Thoracic aorta (tissue), 2 donors: ENCODE measurements at regions not wholly inside any gene's neighbourhood (a gene's known extent, or its start where the extent isn't known, plus 50 kb on each side); places are given as distances from the start of the nearest gene placed in this dataset.

Experiments
- ATAC-seq: fragments of 150-250 bp; one replicate; pipeline ENCODE4 v1.8.0; 2017; ENCODE audit warnings: low read depth; ENCODE audit not compliant: insufficient number of reproducible peaks, low FRiP score
- DNase-seq: peaks from one replicate; pipeline ENCODE4 v3.0.0-alpha.2; 2020; ENCODE audit warnings: low spot score
- H3K27ac ChIP-seq, 2 donors: fragments of 200-600 bp; sonication (generic); 1 replicate in 1 of 2; 2 replicates in 1 of 2; pipeline ENCODE4 v1.5.1; 2016; ENCODE audit warnings: mild to moderate bottlenecking in 2 of 2, moderate library complexity in 2 of 2
- H3K27me3 ChIP-seq: fragments of 200-600 bp; sonication (generic); replicated peaks from 2 replicates; pipeline ENCODE4 v1.6.0; 2016; ENCODE audit warnings: mild to moderate bottlenecking; ENCODE audit not compliant: insufficient read depth
- H3K36me3 ChIP-seq: fragments of 200-600 bp; sonication (generic); one replicate; pipeline ENCODE4 v1.5.1; 2016
- H3K4me1 ChIP-seq, 2 donors: fragments of 200-600 bp; sonication (generic); 1 replicate in 1 of 2; 2 replicates in 1 of 2; pipeline versions ENCODE4 v1.5.1 to v1.6.0; 2016; ENCODE audit warnings: low read depth in 2 of 2, mild to moderate bottlenecking in 1 of 2; ENCODE audit not compliant: control insufficient read depth in 1 of 2
- H3K4me3 ChIP-seq: fragments of 200-600 bp; sonication (generic); 2 replicates; pipeline ENCODE4 v1.5.1; 2016; ENCODE audit warnings: mild to moderate bottlenecking
- H3K9me3 ChIP-seq: fragments of 200-600 bp; sonication (generic); 2 replicates; pipeline ENCODE4 v1.5.1; 2016
- TF ChIP-seq, protein P1 (sequence below): fragments of 200-600 bp; sonication (generic); IDR thresholded peaks from one replicate; pipeline ENCODE4 v1.5.1; 2019; ENCODE audit warnings: antibody characterized with exemption

DNA sequence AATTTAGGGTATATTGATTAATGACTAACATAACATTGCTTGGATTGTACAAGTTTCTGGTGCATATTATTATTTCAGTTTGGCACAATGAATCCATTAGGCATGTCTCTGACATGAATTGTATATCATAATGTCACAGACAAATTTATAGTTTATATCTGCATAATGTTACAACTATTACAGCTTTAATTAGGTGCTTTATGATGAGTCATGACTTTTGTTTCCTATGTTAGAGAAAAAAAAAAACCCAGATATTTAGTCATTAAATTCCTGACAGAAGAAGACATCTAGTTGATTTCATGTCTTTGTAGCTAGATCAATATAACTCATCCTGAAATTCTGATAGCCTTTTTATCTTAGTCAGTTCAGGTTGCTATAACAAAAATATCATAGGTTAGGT, 385.7 kb upstream of the EPHA5 start:
- Histone ChIP-seq H3K4me1 (no peaks in the 10 kb centered on the region), H3K9me3 (no peaks in the 10 kb centered on the region), H3K27me3 (no peaks in the 10 kb centered on the region), H3K4me3 (no peak overlapping the region), H3K27ac (no peak overlapping the region), H3K36me3 (no peaks in the 10 kb centered on the region)
- DNase-seq: no peak
- no peak for ATAC-seq
- TF ChIP-seq, protein P1, sequence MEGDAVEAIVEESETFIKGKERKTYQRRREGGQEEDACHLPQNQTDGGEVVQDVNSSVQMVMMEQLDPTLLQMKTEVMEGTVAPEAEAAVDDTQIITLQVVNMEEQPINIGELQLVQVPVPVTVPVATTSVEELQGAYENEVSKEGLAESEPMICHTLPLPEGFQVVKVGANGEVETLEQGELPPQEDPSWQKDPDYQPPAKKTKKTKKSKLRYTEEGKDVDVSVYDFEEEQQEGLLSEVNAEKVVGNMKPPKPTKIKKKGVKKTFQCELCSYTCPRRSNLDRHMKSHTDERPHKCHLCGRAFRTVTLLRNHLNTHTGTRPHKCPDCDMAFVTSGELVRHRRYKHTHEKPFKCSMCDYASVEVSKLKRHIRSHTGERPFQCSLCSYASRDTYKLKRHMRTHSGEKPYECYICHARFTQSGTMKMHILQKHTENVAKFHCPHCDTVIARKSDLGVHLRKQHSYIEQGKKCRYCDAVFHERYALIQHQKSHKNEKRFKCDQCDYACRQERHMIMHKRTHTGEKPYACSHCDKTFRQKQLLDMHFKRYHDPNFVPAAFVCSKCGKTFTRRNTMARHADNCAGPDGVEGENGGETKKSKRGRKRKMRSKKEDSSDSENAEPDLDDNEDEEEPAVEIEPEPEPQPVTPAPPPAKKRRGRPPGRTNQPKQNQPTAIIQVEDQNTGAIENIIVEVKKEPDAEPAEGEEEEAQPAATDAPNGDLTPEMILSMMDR: no peak

- Histone ChIP-seq H3K27ac (no peak overlapping the region), H3K4me1 (no peaks in the 10 kb centered on the region), H3K36me3 (no peaks in the 10 kb centered on the region), H3K9me3 (no peaks in the 10 kb centered on the region), H3K4me3 (no peak overlapping the region), H3K27me3 (no peaks in the 10 kb centered on the region)
- TF ChIP-seq, protein P1: no peak
- ATAC-seq (no peak), DNase-seq (no peak)
Observed at GRCh38 chr4:66052426-66052825, 382.1 kb upstream of the EPHA5 start.

DNA sequence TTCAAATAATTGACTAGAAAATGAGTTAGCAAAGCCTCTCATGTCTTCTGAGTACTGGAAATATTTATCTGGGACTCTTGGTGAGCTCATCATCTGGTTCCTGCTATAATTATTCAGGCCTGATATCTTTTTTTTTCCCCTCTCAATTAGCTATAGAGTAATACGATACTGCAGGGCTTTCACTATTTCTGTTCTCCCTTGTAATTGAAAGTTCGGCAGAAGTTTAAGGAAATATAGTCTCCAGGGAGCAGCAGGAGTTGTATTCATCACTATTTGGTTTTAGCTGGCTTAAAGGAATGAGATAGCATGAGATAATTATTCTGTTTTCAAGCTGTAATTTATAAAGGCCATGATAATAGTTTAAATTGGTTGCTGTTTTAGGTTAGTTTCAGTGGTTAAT, 378.6 kb upstream of the EPHA5 start:
- Histone ChIP-seq H3K36me3 (no peaks in the 10 kb centered on the region), H3K27me3 (no peaks in the 10 kb centered on the region), H3K4me1 (no peaks in the 10 kb centered on the region), H3K4me3 (no peak overlapping the region), H3K9me3 (no peaks in the 10 kb centered on the region), H3K27ac (no peak overlapping the region)
- DNase-seq: no peak
- ATAC-seq: no peak
- TF ChIP-seq, protein P1: no peak

- Histone ChIP-seq H3K9me3 (no peaks in the 10 kb centered on the region), H3K27me3 (no peaks in the 10 kb centered on the region), H3K4me1 (no peaks in the 10 kb centered on the region), H3K27ac (no peak overlapping the region), H3K36me3 (no peaks in the 10 kb centered on the region), H3K4me3 (no peak overlapping the region)
- DNase-seq (no peak), ATAC-seq (no peak)
- TF ChIP-seq, protein P1: no peak
Observed at GRCh38 chr4:66045913-66046312, 375.6 kb upstream of the EPHA5 start.

DNA sequence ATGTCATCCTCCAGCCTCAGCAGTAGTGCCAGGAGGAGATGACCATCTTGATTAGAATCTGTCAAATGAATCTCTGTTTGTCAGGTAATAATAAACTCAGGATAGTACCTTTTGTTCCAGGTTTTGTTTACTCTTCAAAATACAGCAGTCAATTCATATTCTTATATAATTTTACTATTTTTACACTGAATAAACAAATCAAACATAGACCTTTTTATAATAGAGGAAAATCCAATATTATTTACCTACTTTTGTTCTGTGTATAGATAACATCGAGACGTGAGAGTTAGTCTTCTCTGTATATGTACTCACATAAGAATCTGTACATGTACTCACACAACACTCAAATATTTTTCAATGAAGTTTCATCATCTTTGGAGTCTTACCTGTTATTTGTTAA, 365.4 kb upstream of the EPHA5 start:
- no peaks in the 10 kb centered on the region for H3K27me3 ChIP-seq
- H3K4me3 ChIP-seq: no peak overlapping the region
- no peaks in the 10 kb centered on the region for H3K4me1 ChIP-seq
- no peak overlapping the region for H3K27ac ChIP-seq
- no peaks in the 10 kb centered on the region for H3K9me3 ChIP-seq
- no peak for DNase-seq
- no peaks in the 10 kb centered on the region for H3K36me3 ChIP-seq
- TF ChIP-seq, protein P1: no peak
- ATAC-seq: no peak
